ENCODE measurements at regions not wholly inside any gene's neighbourhood (a gene's known extent, or its start where the extent isn't known, plus 50 kb on each side); places are given as distances from the start of the nearest gene placed in this dataset.

DNA sequence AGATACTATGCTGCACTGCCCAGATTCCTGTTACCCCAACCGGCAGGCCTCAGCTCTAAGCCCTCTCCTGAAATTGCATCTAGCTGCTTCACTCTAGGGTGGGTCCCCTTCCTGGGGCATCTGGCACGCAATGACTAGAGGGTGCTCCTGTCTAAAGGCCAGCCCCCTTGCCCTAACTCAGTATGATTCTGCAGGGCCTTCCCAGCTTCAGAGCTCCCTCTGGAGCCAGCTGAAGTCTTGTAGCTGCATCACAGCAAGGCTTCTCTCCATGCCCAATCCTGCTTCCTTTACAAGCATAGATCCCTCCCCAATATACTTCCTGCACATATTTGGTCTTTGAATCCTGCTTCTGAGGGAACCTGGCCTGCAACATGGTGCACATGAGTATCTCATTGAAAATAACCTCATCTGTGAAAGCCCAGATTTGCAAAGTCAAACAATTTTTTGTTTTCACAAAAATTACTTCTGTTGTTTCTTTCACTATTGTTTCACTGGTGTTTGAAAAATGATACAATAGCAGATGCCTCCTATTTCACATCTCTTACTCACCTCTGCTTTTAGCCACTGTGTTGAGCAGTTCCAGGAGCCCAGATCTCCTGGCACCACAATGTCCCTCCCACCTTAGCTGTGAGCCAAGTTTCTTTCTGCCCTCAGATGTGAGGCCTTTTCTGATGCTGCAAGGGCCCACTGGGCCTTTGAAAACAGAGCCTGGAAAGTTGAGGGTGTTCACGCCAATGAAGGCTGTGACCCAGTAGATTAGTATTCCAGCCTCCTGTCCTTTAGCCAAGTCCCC is 169.5 kb upstream of the EGLN3 start:
- no peak overlapping the region for H3K4me3 ChIP-seq (ENCODE audit: low read length)
- peaks cover 4% of the 10 kb centered on the region for H3K9me3 ChIP-seq (ENCODE audit: low read length)
- no peaks in the 10 kb centered on the region for H3K9me2 ChIP-seq (ENCODE audit: insufficient read depth, low read length)
- no peak for TF ChIP-seq MXI1 (conservative IDR thresholded peaks at IDR 0.05; ENCODE audit: poor library complexity, severe bottlenecking)
- no peak for TF ChIP-seq EP300 (conservative IDR thresholded peaks at IDR 0.05; ENCODE audit: poor library complexity, severe bottlenecking)
- no peak for TF ChIP-seq EZH2 (IDR thresholded peaks at IDR 0.05; ENCODE audit: borderline replicate concordance, insufficient read depth, low read length, poor library complexity, severe bottlenecking)
- no peak for TF ChIP-seq TAF1 (IDR thresholded peaks at IDR 0.05; ENCODE audit: low read depth)
- no peak for TF ChIP-seq SMC3 (conservative IDR thresholded peaks at IDR 0.05; ENCODE audit: poor library complexity)
- TF ChIP-seq POLR2AphosphoS5 (IDR thresholded peaks at IDR 0.05) = no peak
- no peak for TF ChIP-seq RAD21 (conservative IDR thresholded peaks at IDR 0.05)
- TF ChIP-seq REST (IDR thresholded peaks at IDR 0.05; ENCODE audit: borderline replicate concordance) = no peak
- no peak for TF ChIP-seq CTCF (IDR thresholded peaks at IDR 0.05; ENCODE audit: poor library complexity, severe bottlenecking)
- H3K27me3 ChIP-seq (ENCODE audit: insufficient read depth, low read depth, low read length) = no peaks in the 10 kb centered on the region
- no peak overlapping the region for H3K9ac ChIP-seq (ENCODE audit: low read length)
- no peak overlapping the region for H3K27ac ChIP-seq (ENCODE audit: low read length)
- no peaks in the 10 kb centered on the region for H3F3A ChIP-seq (ENCODE audit: insufficient read depth, low read length, poor library complexity, severe bottlenecking)
- H4K20me1 ChIP-seq (ENCODE audit: insufficient read depth) = no peaks in the 10 kb centered on the region
- no peak overlapping the region for H2AFZ ChIP-seq (ENCODE audit: low read depth, low read length)
- no peaks in the 10 kb centered on the region for H3K79me2 ChIP-seq (replicated peaks; ENCODE audit: insufficient read depth, low read length)
- no peaks in the 10 kb centered on the region for H3K36me3 ChIP-seq (ENCODE audit: insufficient read depth, low read length)
- H3K4me2 ChIP-seq (ENCODE audit: low read length) = no peak overlapping the region

DNA sequence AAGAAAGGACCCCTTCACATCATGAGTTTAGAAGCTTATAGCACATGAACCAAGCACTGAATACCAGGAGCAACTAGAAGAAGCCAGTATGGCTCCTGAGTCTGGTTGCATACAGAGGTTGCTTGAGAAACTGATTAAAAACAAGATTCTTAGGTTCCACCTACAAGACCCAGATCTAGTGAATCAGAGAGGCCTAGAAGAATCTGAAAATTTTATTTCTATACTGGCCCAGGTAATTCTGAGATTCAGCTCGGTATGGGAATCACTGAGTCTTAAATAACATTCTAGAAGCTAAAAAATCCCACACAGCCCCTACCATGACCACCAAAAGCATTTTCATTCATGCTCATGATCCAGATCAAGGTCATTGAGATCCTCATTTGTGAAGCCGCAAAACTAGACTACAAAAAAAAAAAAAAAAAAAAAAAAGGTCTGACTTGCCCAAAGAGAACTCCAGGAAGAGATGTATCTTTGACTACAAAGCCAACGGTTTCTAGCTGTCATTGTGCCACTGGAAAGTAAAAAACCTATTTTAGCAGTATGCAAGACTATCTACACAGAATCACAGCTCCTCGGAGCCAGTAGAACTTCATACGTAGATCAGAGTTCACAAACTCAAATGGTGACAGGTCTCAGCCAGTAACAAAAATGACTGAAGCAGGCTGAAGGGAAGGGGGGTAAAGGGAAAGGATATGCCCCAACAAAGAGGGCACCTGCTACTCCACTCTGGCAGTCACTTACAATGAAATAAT is 168.4 kb upstream of the EGLN3 start:
- Histone ChIP-seq H3K9me2 (ENCODE audit: insufficient read depth, low read length) (no peaks in the 10 kb centered on the region), H2AFZ (ENCODE audit: low read depth, low read length) (no peak overlapping the region), H3K4me2 (ENCODE audit: low read length) (no peak overlapping the region), H3K9me3 (ENCODE audit: low read length) (peaks cover 4% of the 10 kb centered on the region), H4K20me1 (ENCODE audit: insufficient read depth) (no peaks in the 10 kb centered on the region), H3K4me3 (ENCODE audit: low read length) (no peak overlapping the region), H3K9ac (ENCODE audit: low read length) (no peak overlapping the region), H3K27me3 (ENCODE audit: insufficient read depth, low read depth, low read length) (no peaks in the 10 kb centered on the region), H3F3A (ENCODE audit: insufficient read depth, low read length, poor library complexity, severe bottlenecking) (no peaks in the 10 kb centered on the region), H3K36me3 (ENCODE audit: insufficient read depth, low read length) (no peaks in the 10 kb centered on the region), H3K27ac (ENCODE audit: low read length) (no peak overlapping the region), H3K79me2 (replicated peaks; ENCODE audit: insufficient read depth, low read length) (no peaks in the 10 kb centered on the region)
- TF ChIP-seq TAF1 (IDR thresholded peaks at IDR 0.05; ENCODE audit: low read depth) (no peak), REST (IDR thresholded peaks at IDR 0.05; ENCODE audit: borderline replicate concordance) (no peak), RAD21 (conservative IDR thresholded peaks at IDR 0.05) (no peak), SMC3 (conservative IDR thresholded peaks at IDR 0.05; ENCODE audit: poor library complexity) (no peak), POLR2AphosphoS5 (IDR thresholded peaks at IDR 0.05) (no peak), CTCF (IDR thresholded peaks at IDR 0.05; ENCODE audit: poor library complexity, severe bottlenecking) (no peak)
